CD4-positive, alpha-beta T cell treated with Interleukin-21 for 1 hour (primary cell): ENCODE measurements at regions not wholly inside any gene's neighbourhood (a gene's known extent, or its start where the extent isn't known, plus 50 kb on each side); places are given as distances from the start of the nearest gene placed in this dataset.

Experiments used
- DNase-seq: peaks from one replicate; pipeline ENCODE4 v3.0.0-alpha.2; 2020

DNA sequence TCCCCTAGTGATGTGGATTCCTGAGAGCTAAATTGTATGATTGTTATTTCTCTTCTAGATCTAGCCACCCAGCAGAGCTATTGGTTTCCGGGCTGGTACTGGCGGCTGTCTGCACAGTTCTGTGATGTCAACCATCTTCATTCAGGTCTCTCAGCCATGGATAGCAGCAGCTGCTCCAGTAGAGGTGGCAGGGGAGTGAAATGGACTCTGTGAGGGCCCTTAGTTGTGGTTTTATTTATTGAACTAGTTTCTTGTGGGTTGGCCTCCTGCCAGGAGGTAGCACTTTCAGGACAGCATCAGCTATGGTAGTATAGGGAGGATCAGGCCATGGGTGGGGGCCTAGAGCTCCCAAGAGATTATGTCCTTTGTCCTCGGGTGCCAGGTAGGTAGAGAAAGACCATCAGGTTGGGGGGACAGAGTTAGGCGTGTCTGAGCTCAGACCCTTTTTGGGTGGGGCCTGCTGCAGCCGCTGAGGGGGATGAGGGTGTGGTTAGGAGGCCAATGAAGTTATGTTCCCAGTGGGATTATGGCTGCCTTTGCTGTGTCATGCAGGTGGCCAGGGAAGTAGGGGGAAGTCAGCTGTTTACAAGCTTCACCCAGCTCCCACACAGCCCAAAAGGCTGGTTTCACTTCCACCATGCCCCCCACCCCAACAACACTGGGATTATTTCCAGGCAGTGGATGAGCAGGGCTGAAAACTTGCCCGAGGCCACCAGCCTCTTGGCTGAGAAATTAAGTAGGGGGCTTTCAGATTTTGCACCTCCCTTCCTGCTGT, 55.1 kb upstream of the RGS4 start:
- no peak for DNase-seq

DNA sequence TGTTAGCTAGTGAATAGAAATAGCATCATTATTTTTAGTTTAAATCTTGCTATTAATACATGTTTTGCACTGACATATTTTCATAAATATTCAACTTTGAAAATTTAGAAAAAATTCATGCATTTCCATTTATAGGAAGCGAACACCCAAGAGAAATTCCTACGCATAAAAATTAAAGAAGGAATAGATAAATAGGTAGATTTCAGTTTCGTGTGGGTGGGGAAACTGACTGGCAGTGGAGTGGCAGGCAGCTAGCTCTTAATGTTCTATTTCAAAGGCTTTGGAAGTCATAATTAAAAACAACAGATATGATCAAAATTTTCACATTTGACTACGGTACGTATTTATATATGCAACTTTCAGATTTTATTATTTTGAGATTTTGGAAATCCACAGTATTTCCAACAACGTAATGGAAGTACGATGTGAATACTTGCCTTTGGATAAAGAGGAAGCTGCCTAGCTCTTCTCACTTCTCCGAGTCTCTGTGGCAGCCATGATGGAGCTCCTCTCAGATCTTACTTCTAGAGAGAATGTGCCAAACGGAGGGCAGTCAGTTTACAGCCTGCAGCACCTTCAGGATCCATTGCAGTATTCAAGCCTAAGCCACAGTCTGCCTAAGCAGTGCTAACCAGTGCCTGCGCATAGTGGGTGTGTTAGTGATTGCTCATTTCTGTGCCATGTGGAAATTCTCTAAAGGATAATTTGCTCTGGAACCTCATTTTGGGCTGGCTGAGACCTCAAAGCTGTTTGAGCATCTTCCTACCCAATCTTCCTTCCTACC, 62.9 kb upstream of the RGS4 start:
- no peak for DNase-seq

DNA sequence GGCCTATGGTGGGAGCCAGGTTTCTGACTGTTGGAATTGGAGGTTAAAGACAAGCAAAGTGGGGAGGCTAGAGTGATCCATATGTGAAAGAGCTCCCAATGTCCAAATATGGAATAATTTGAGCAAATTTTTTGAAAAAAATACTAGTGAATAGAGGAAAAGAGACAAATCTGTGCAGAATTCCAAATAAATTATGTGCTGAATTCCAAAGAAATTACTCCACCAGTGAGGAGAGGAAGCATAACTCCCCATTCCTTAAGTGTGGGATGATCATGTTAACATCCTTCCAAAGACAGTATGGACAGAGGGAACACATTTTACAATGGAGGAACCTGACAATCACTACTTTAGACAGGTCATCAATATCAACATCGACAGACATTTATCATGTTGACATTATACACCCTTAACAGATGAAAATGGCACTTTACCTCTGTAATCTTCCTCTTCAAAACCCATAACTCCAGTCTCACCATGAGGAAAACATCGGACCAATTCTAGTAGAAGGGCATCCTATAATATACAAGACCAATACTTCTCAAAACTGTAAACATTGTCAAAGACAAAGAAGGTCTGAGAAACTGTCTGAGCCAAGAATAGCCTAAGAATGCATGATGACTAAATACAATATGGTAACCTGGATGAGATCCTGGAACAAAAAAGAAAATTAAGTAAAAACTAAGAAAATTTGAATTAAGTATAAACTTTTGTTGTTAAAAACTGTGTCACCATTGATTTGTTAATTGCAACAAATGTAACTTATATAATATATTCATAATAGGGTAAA, 71.5 kb upstream of the RGS4 start:
- no peak for DNase-seq

DNA sequence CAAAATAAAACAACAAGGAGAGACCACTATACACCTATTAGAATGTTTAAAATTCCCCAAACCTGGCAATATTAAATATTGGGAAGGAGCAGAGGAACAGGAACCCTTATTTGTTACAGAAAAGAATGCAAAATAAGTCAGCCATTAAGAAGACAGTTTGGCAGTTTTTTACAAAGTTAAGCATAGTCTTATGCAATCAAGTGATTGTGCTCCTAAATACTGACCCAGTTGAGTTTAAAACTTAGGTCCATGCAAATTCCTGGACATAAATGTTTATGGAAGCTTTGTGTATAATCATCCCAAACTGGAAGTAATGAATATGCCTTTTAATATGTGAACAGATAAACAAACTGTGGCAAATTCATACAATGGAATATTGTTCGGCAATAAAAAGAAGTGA, 72.9 kb upstream of the RGS4 start:
- no peak for DNase-seq

DNA sequence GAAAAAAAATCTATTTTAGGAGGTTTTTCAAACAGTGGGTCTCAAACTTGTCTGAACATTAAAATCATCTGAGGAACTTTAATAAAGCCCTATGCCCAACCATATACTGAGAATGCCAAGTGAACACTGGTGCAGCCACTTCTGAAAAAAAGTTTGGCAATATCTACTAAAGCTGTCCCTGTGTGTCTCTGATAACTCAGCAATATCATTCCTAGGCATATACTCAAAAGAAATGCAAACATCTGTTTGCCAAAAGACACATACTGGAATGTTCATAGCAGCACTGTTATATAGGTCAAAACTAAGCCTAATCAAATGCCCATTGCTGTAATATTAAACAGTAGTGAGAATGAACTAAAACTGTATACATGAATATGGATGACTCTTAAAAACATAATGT, 74.2 kb upstream of the RGS4 start:
- no peak for DNase-seq

DNA sequence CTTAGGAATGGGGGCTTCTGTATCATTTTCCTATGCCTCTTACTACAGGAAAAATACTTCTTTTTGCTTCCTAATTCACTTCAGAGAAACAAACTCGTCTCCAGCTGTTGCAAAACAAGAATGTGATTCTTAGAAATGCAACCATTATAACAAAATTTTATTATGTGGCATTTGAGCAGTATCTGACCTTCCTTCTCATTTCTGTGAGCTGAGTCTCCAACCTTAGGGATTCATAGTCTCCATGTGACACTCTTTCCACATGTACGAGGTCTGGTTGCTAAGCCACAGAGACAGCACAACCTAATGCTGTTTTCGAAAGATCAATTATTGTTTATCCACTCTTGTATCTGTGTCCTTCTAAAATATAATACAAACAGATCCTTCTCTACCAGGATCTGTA, 75.3 kb upstream of the RGS4 start:
- no peak for DNase-seq

DNA sequence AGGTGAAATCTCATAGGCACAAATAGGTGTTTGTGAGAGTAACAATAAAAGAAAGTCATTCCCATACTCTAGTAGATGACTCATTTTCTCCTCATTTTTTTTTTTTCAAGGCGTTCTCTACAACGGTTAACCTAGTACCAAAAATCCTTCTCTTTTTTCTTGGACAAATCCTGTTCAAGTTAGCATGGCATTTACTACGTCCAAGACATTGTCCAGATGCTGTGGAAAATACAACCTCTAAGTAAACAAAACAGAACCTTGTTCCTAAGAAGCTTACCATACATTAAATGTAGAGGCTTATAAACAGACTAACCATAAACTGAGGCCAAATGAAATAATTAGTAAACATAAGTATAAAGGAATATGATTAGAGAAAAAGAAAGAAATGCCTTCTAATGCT, 76.2 kb upstream of the RGS4 start:
- no peak for DNase-seq

DNA sequence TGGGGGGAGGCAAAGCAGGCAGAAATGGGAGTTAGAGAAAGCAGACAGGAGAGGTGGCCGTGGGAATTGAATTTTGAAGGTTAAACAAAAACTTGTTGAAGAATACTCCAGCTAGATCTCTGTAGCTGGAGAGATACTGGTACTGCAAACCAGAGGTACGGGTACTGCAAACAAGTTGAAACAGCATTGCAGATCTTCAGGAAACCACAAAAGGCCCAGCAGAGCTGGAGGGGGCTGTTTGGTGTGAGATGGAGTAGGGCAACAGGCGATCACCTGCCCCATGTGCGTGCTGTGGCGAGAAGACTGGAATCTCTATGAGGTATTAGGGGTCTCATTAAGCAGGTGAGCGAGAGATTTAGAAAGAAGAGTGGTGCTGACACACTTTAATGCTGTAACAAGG, 77.7 kb upstream of the RGS4 start:
- DNase-seq, result no peak

DNA sequence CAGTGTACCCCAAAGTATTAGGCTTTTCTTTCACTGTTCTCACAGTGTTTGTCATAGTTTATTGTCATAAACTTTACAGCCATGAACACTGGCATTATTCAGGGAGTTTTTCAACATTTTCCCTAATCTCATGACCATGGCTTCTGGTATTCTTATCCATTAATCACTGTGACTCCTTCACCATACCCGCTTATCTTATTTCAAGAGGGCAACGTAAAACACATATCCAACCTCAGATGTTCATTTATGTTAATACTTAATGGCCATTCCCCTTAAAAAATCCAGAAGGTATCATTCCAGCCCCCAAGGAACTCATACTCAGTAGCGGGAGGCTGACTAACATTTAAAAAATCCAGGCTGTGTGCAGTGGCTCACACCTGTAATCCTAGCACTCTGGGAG, 78.5 kb upstream of the RGS4 start:
- DNase-seq, result no peak

DNA sequence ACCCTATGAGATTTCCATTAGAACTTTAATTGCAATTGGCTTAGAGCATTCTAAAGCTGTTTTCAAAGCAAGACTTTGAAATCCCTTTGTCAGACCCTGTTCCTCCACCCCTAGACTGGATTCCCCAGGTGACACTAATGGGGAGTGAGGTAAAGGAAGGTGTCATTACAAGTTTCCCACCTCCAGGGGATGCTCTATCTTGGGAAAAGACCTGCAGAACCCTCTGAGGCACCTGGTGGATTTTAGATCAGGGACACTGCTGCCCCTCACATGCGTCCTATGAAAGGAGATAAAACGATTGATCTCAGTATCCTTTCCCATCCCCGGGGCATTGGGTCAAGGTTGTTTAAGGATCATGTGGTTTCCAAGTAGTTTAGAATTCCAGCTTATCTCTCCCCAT, 80.3 kb upstream of the RGS4 start:
- no peak for DNase-seq

DNA sequence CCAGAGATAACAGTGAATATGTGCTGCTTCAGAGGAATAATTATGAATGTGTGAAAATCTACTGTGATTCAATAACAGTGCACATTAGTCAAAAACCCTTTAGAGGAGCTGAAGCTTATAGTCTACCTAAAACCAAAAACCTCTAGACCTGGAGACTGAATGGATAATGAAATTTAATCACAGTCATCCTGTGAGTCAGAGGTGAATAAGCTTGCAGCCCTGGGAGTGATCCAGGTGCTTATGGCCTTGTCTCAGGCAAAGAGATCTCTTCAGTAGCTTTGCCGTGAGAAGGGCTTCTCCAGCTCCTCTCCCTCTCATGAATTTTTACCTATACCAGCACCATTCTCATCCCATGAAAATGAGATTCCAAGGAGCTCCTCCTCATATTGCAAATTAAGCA, 81.3 kb upstream of the RGS4 start:
- DNase-seq, result no peak

DNA sequence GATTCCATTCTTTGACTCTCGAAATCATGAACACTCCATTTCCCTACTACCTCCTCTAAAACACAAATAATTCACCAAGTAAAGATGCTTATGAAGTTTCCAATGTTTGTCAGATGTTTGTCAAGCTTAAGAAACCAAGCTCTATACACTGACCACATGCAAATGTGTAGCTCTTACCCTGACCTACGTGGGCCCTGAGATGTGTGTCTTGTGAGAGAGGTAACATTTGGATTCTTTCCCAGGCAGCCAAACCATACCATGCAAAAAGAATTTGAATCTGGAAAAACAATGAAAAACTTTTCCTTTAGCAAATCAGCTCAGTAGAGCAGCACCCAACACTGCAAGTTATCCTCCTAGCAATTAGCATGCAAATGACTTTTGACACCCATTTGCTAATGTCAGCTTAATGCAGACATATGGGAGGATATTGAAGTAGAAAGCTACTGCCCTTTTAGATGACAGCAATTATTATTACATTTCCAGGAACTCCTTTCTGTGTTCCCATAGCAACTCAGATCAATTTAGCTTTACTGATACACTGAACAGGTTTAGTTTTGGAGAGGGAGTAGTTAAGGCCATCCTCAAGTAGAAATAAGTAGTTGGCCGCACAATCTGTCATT, 83.2 kb upstream of the RGS4 start:
- DNase-seq, result no peak

DNA sequence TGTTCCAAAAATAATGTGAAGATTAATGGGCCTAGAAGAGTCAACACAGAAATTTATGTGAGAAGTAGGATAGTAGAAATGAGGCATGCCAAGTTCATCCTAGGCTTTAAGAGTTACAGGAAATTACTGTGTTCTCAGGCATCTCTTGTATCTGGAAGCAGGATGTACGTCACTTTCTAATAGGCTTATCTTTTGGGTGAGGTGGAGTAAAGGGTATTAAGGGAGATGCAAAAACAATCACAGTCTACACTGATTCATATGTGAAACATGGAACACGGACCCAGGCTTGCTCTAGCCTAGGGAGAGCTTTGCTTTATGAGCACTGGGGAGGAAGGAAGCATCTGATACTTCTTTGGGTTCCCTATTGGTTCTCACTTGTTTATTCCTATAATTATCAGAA, 84.5 kb upstream of the RGS4 start:
- no peak for DNase-seq

DNA sequence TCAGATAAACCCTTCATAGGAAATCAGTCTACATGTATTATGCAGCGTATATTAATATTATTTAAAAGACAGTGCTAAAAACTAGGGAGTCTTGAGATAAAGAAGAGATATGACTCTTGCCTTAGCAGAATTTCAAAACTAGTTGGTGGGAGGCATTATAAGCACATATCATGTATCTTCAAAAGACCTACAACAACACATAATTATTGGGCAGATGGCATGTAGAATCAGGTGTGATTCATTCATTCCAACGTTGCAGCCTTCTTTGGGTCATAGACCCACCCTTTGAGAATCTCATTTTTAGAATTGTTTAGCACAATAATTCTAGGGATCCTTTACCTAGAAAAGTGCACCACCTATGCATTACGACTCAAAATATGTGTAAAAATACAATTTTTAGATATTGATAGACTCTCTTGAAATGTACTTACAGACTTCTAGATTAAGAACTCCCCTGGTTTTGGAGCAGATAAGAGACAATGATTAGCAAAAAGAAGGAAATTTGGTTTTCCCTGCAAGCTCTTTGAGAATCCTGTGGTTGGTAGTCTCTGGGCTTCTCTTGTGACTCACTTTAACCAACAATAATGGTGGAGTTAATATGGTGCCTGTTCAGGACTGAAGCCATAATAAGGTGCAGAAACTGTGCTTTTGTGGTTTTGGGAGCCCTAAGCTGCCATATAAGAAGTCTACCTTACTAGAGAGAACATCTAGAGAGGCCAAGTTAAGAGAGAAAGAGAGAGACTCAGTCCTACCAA, 85.3 kb upstream of the RGS4 start:
- no peak for DNase-seq

DNA sequence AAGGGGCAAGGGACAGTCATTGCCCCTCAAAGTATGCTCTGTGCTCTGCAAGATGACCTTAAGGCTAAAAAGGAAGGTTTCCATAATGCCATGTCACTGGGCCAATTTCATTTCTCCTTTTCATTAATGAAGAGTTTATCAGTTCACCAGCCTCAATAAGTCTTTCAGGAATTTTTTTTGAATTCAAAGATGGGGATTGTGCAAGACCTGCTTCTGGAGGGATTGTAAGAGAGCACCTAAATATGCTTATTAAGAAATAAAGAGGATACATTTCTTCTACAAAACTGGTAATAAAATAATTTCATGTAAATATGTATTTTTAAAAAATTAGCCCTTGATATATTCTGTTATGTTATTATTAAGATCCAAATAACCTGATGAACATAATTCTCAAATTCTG, 86.8 kb upstream of the RGS4 start:
- DNase-seq, result no peak

DNA sequence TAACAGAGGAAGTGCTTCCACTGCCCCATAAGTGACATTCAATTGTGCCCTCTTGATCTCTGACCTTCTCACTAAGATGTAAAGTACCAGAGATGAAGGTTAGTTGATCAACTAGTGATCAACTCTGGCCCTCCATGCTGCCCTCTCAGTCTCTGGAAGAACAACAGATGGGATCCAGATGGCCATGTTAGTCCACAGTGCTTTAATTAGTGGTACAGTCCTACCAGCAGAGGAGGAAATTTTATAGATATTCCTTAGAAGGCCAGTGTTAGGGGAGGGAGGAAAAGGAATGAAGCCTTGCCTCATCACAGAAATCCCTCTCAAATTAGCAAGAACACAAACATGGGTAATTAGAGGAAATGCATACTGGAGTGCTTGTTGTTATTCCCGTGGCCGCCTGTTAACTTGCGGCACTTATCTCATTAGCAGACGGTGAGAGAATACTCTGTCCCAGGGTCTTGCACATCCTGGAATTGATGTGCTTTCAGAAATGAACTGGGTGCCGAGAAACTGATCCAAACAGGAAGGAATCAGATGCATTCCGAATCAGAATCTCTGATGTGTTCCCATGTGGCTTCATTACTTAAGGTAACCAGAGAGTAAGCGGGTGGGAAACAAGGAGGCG, 91.1 kb upstream of the RGS4 start:
- DNase-seq, result no peak

DNA sequence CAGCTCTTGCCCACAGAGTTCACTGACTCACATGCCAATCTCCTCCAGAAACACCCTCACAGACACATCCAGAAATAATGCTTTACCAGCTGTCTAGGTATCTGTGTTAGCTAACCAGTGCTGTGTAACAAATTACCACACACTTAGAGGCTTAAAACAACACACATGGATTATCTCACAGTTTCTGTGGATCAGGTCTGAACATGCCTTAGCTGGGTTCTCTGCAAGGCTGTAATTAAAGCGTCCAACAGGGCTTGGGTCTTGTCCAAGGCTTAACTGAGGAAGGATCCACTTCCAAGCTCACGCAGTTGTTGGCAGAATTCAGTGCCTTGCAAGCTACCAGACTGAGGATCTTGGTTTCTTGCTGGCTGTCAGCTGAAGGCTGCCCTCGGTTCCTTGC, 92.5 kb upstream of the RGS4 start:
- no peak for DNase-seq

DNA sequence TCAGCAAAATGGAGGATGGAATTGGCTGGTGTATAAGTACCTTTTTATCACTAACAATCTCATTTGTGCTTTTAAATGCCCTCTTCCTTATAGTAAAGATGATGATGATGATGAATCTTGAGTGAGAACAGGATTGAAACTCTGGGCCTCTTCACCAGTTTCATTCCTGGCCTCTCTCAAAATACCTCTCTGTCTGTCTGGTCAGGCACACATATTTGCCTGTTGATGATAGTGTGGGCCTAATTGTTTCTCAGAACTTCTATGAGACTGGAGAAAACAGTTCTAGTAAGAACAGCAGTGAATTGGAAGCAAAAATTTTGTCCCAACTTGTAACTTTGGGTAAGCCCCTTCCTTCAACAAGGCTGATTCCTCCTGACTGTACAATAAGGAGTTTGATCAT, 94.4 kb upstream of the RGS4 start:
- DNase-seq, result no peak

DNA sequence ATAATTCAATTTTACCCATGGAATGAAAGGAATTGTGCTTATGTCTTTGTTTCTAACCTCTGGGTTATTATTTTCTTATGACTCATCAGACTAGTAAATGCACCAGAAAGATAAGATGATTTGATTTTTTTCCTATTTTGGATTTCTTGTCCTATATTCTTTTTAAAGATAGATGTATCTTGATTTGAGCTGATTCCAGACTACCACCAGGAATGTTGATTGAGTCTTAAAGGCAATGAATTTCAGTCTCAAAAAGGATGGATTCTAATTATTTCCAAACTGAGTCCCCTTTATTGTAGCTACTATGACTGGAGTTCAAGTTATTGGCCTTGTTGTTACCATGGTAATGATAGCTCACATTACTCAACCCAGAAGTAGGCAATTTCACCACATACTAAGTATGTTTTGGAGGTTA, 95.8 kb upstream of the RGS4 start:
- DNase-seq, result no peak

DNA sequence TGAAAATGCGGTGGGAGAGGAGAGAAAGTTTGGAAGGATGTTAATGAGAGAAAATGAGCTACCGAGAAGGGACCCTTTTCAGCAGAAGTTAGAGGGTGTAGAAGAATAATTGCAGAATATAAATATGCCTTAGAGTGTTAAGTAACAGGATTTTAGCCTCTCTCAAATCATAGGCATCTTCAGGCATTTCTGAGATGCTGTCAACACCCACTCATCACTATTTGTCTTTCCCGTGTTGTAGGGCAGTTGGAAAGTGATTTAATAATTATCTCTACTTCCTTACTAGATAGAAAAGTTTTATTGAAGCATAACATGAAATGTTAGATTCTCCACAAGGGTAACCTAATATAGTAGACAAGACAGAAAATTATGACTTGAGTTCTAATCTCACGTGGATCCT, 96.4 kb upstream of the RGS4 start:
- DNase-seq, result no peak

DNA sequence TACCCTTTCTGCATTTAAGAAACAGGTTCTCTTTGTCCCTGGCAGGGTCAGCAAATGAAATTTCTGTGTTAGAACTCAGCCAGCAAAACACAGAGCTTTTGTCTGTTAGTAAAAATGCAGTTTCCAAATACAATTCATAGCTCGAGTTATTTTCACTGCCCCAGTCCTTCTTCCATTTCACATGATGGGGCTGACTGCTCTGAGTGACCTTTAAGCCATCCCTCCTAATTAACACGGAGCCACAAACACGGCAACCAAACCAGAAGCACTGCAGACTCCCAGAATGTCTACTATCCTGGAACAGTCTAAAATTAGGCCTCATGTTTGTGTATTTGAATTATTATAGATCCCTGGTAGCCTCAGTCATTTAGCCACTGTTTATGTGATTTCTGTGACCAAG, 99.1 kb upstream of the RGS4 start:
- no peak for DNase-seq

DNA sequence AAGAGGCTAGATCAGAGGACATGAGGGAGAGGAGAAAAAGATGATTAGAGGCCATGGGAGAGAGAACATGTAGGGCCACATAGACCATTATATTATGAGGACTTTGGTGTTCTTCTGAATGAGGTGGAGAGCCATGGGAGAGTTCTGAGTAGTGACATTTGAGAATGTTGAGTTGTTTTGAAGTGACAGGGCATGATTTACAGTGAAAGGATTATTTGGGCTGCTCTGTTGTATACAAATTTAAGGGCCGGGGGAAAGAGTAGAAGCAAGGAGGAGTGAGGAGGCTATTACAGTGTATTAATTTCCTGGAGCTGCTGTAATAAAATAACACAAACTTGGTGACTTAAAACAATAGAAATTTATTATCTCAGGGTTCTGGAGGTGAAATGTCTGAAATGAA, 102.5 kb upstream of the RGS4 start:
- DNase-seq, result no peak
